Stimulated activated memory B cell treated with anti-CD40 and anti-IgM and Interleukin-4, amounts not matched to agents 10 μg/mL and 1 μg/mL and 100 μg/mL, for 72 hours (primary cell): ENCODE measurements at regions not wholly inside any gene's neighbourhood (a gene's known extent, or its start where the extent isn't known, plus 50 kb on each side); places are given as distances from the start of the nearest gene placed in this dataset.

Experiments
- ATAC-seq: fragments of 150-1000 bp; cut with Tn5 transposase; 2 replicates; pipeline ENCODE4 v1.10.0; 2021
- H3K27ac Mint-ChIP-seq: one replicate; pipeline ENCODE4 v1.8.0; 2022; ENCODE audit warnings: mild to moderate bottlenecking, mixed read lengths
- H3K27me3 Mint-ChIP-seq: one replicate; pipeline ENCODE4 v1.8.0; 2022; ENCODE audit warnings: mixed read lengths
- H3K36me3 Mint-ChIP-seq: one replicate; pipeline ENCODE4 v1.8.0; 2022; ENCODE audit warnings: mixed read lengths
- H3K4me1 Mint-ChIP-seq: one replicate; pipeline ENCODE4 v1.8.0; 2022; ENCODE audit warnings: mixed read lengths
- H3K4me3 Mint-ChIP-seq: one replicate; pipeline ENCODE4 v1.8.0; 2022; ENCODE audit warnings: mild to moderate bottlenecking, moderate library complexity, mixed read lengths
- H3K9me3 Mint-ChIP-seq: one replicate; pipeline ENCODE4 v1.8.0; 2022; ENCODE audit warnings: mixed read lengths

- Mint-ChIP-seq H3K4me1 (peaks cover 4% of the 10 kb centered on the region), H3K4me3 (no peak overlapping the region), H3K36me3 (no peaks in the 10 kb centered on the region), H3K27me3 (peaks cover 8% of the 10 kb centered on the region), H3K9me3 (no peaks in the 10 kb centered on the region), H3K27ac (no peak overlapping the region)
- no peak for ATAC-seq
These were observed 87.0 kb upstream of the B3GAT2 start for GRCh38 chr6:71043902-71044301.

GRCh38 chr6:71044753-71045152, 87.9 kb upstream of the B3GAT2 start:
- no peak overlapping the region for H3K4me3 Mint-ChIP-seq
- H3K4me1 Mint-ChIP-seq, result peaks cover 4% of the 10 kb centered on the region
- no peak for ATAC-seq
- H3K36me3 Mint-ChIP-seq, result no peaks in the 10 kb centered on the region
- H3K9me3 Mint-ChIP-seq, result no peaks in the 10 kb centered on the region
- no peak overlapping the region for H3K27ac Mint-ChIP-seq
- peaks cover 8% of the 10 kb centered on the region for H3K27me3 Mint-ChIP-seq

GRCh38 chr6:71045296-71045695, 88.4 kb upstream of the B3GAT2 start:
- no peak for ATAC-seq
- H3K27ac Mint-ChIP-seq, result no peak overlapping the region
- H3K9me3 Mint-ChIP-seq, result no peaks in the 10 kb centered on the region
- peaks cover 8% of the 10 kb centered on the region for H3K27me3 Mint-ChIP-seq
- no peaks in the 10 kb centered on the region for H3K36me3 Mint-ChIP-seq
- H3K4me3 Mint-ChIP-seq, result no peak overlapping the region
- peaks cover 4% of the 10 kb centered on the region for H3K4me1 Mint-ChIP-seq

GRCh38 chr6:71047417-71047816, 90.6 kb upstream of the B3GAT2 start:
- Mint-ChIP-seq H3K9me3 (no peaks in the 10 kb centered on the region), H3K4me1 (peaks cover 4% of the 10 kb centered on the region), H3K27ac (no peak overlapping the region), H3K36me3 (no peaks in the 10 kb centered on the region), H3K27me3 (peaks cover 8% of the 10 kb centered on the region), H3K4me3 (no peak overlapping the region)
- no peak for ATAC-seq

- Mint-ChIP-seq H3K27me3 (peaks cover 8% of the 10 kb centered on the region), H3K4me3 (no peak overlapping the region), H3K27ac (no peak overlapping the region), H3K36me3 (no peaks in the 10 kb centered on the region), H3K9me3 (no peaks in the 10 kb centered on the region), H3K4me1 (peaks cover 4% of the 10 kb centered on the region)
- ATAC-seq, result no peak
These were observed 91.7 kb upstream of the B3GAT2 start for GRCh38 chr6:71048320-71049164.

- ATAC-seq, result no peak
- H3K4me1 Mint-ChIP-seq, result no peaks in the 10 kb centered on the region
- H3K27me3 Mint-ChIP-seq, result peaks cover 8% of the 10 kb centered on the region
- H3K36me3 Mint-ChIP-seq, result no peaks in the 10 kb centered on the region
- H3K4me3 Mint-ChIP-seq, result no peak overlapping the region
- H3K27ac Mint-ChIP-seq, result no peak overlapping the region
- no peaks in the 10 kb centered on the region for H3K9me3 Mint-ChIP-seq
These were observed 92.4 kb upstream of the B3GAT2 start for GRCh38 chr6:71049198-71049770.

DNA sequence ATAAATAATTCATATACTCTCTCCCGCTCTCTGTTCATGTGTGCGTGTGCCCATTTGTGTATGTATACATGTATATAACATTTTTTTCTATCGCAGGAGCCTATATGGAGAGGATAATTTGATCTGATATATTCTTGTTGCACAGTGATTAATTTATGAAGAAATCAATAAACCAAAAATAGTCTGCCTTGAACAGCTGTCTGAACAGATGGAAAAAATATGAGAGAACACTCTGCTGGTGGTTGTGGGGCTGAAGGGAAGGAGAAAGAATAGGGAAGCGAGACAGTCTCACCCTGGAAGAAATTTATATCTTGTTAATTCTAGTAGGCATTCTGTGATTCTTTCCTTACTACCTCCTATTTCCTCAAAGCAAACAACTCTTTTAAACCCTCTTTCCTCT, 96.6 kb upstream of the B3GAT2 start:
- Mint-ChIP-seq H3K4me1 (no peaks in the 10 kb centered on the region), H3K4me3 (no peak overlapping the region), H3K36me3 (no peaks in the 10 kb centered on the region), H3K9me3 (no peaks in the 10 kb centered on the region), H3K27ac (no peak overlapping the region), H3K27me3 (peaks cover 8% of the 10 kb centered on the region)
- ATAC-seq, result no peak

GRCh38 chr6:71056656-71057055, 99.8 kb upstream of the B3GAT2 start:
- Mint-ChIP-seq H3K4me1 (no peaks in the 10 kb centered on the region), H3K27me3 (no peaks in the 10 kb centered on the region), H3K4me3 (no peak overlapping the region), H3K9me3 (no peaks in the 10 kb centered on the region), H3K27ac (no peak overlapping the region), H3K36me3 (no peaks in the 10 kb centered on the region)
- no peak for ATAC-seq

- no peak for ATAC-seq
- Mint-ChIP-seq H3K4me1 (no peaks in the 10 kb centered on the region), H3K4me3 (no peak overlapping the region), H3K27me3 (peaks cover 39% of the 10 kb centered on the region), H3K27ac (no peak overlapping the region), H3K9me3 (peaks cover 7% of the 10 kb centered on the region), H3K36me3 (no peaks in the 10 kb centered on the region)
These were observed 109.3 kb upstream of the B3GAT2 start for GRCh38 chr6:71066153-71066552.

GRCh38 chr6:71067816-71068215, 111.0 kb upstream of the B3GAT2 start:
- ATAC-seq, result no peak
- H3K4me3 Mint-ChIP-seq, result no peak overlapping the region
- H3K36me3 Mint-ChIP-seq, result no peaks in the 10 kb centered on the region
- H3K27ac Mint-ChIP-seq, result no peak overlapping the region
- H3K4me1 Mint-ChIP-seq, result no peaks in the 10 kb centered on the region
- peaks cover 3% of the 10 kb centered on the region for H3K9me3 Mint-ChIP-seq
- peaks cover 35% of the 10 kb centered on the region for H3K27me3 Mint-ChIP-seq

GRCh38 chr6:71072508-71072907, 115.6 kb upstream of the B3GAT2 start:
- Mint-ChIP-seq H3K4me1 (no peaks in the 10 kb centered on the region), H3K27me3 (peaks cover 29% of the 10 kb centered on the region), H3K27ac (no peak overlapping the region), H3K9me3 (peaks cover 7% of the 10 kb centered on the region), H3K4me3 (no peak overlapping the region), H3K36me3 (no peaks in the 10 kb centered on the region)
- no peak for ATAC-seq

GRCh38 chr6:71077655-71078054, 120.8 kb upstream of the B3GAT2 start:
- Mint-ChIP-seq H3K4me3 (no peak overlapping the region), H3K4me1 (no peaks in the 10 kb centered on the region), H3K9me3 (peaks cover 20% of the 10 kb centered on the region), H3K36me3 (no peaks in the 10 kb centered on the region), H3K27ac (no peak overlapping the region), H3K27me3 (peaks cover 22% of the 10 kb centered on the region)
- ATAC-seq, result no peak

GRCh38 chr6:71079677-71080076, 122.8 kb upstream of the B3GAT2 start:
- ATAC-seq, result no peak

GRCh38 chr6:71080133-71080532, 123.3 kb upstream of the B3GAT2 start:
- Mint-ChIP-seq H3K36me3 (no peaks in the 10 kb centered on the region), H3K27ac (no peak overlapping the region), H3K27me3 (no peaks in the 10 kb centered on the region), H3K4me3 (no peak overlapping the region), H3K4me1 (no peaks in the 10 kb centered on the region), H3K9me3 (peaks cover 16% of the 10 kb centered on the region)
- ATAC-seq, result no peak

More at GRCh38 chr6:71079677-71080076, 122.8 kb upstream of the B3GAT2 start:
- Mint-ChIP-seq H3K4me1 (no peaks in the 10 kb centered on the region), H3K4me3 (no peak overlapping the region), H3K9me3 (peaks cover 17% of the 10 kb centered on the region), H3K36me3 (no peaks in the 10 kb centered on the region), H3K27ac (no peak overlapping the region), H3K27me3 (peaks cover 2% of the 10 kb centered on the region)

DNA sequence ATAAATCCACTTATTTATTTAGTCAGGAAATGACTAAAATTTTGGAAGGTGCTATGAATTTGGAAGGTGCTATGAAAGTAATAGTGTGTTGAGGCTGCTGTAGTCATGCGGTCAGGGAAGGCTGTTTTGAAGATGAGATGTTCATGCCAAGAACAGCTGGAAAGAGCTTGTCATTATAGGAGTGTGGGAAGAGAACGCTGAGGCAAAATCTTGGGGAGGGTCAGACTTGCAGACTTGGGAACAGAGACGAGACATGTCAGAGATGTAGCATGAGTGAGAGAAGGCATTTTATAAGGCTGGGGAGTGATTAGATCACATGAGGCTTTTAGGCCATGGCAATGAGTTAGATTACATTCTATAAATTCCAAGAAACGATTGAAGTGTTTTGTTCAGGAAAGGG, 124.0 kb upstream of the B3GAT2 start:
- ATAC-seq, result no peak
- H3K9me3 Mint-ChIP-seq, result peaks cover 16% of the 10 kb centered on the region
- no peak overlapping the region for H3K27ac Mint-ChIP-seq
- no peaks in the 10 kb centered on the region for H3K36me3 Mint-ChIP-seq
- no peaks in the 10 kb centered on the region for H3K4me1 Mint-ChIP-seq
- H3K4me3 Mint-ChIP-seq, result no peak overlapping the region
- no peaks in the 10 kb centered on the region for H3K27me3 Mint-ChIP-seq

- no peaks in the 10 kb centered on the region for H3K27me3 Mint-ChIP-seq
- ATAC-seq, result no peak
- H3K4me3 Mint-ChIP-seq, result no peak overlapping the region
- peaks cover 13% of the 10 kb centered on the region for H3K9me3 Mint-ChIP-seq
- H3K36me3 Mint-ChIP-seq, result no peaks in the 10 kb centered on the region
- H3K27ac Mint-ChIP-seq, result no peak overlapping the region
- no peaks in the 10 kb centered on the region for H3K4me1 Mint-ChIP-seq
These were observed 125.3 kb upstream of the B3GAT2 start for GRCh38 chr6:71082033-71082650.
